Suprapubic skin (tissue), 4 donors: ENCODE measurements at regions not wholly inside any gene's neighbourhood (a gene's known extent, or its start where the extent isn't known, plus 50 kb on each side); places are given as distances from the start of the nearest gene placed in this dataset.

Experiments
- CTCF ChIP-seq, 2 donors: fragments of 200-600 bp in 1 of 2; fragments of 450-650 bp in 1 of 2; sonication (generic) in 1 of 2; IDR thresholded peaks; one replicate each; pipeline ENCODE4 v1.5.1; 2016 to 2019; ENCODE audit warnings: antibody characterized with exemption in 2 of 2, mild to moderate bottlenecking in 1 of 2, moderate library complexity in 1 of 2
- EP300 ChIP-seq: sonication (generic); formaldehyde crosslinking; IDR thresholded peaks from one replicate; pipeline ENCODE4 v1.6.1; 2017; ENCODE audit warnings: antibody characterized with exemption
- POLR2AphosphoS5 ChIP-seq, 3 donors: sonication (generic); formaldehyde crosslinking; IDR thresholded peaks; one replicate each; pipeline ENCODE4 v1.6.1; 2017; ENCODE audit warnings: antibody characterized with exemption in 3 of 3

GRCh38 chr10:128469515-128469914, 343.3 kb upstream of the MKI67 start:
- TF ChIP-seq CTCF (IDR thresholded peaks at IDR 0.05) (no peak), EP300 (no peak), POLR2AphosphoS5 (IDR thresholded peaks at IDR 0.05) (no peak)
